ENCODE measurements at regions not wholly inside any gene's neighbourhood (a gene's known extent, or its start where the extent isn't known, plus 50 kb on each side); places are given as distances from the start of the nearest gene placed in this dataset.
"Not testable (repeated sequence)": the region's sequence is repeated elsewhere in the genome, so short reads cannot be mapped to it uniquely, and the experiment has no call there.

DNA sequence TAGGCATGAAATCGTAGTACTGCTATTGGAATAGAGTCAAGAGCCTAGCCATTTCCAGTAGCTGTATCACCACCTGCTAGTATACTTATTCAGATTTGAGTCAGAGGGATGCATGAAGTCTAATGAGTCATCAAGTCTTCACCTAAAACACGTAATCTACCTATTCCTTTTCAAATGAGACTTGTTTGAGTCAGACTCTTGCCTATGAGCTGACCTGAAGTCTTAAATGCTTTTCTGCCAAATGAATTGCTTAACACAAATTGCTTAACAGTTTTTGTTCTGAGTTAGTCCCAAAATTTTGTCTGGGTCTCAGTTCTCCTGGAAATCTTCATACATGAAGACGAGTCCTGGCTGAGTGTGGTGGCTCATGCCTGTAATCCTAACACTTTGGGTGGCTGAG lies 165.2 kb downstream of the GNAT3 start:
- DNase-seq, result no peak

DNA sequence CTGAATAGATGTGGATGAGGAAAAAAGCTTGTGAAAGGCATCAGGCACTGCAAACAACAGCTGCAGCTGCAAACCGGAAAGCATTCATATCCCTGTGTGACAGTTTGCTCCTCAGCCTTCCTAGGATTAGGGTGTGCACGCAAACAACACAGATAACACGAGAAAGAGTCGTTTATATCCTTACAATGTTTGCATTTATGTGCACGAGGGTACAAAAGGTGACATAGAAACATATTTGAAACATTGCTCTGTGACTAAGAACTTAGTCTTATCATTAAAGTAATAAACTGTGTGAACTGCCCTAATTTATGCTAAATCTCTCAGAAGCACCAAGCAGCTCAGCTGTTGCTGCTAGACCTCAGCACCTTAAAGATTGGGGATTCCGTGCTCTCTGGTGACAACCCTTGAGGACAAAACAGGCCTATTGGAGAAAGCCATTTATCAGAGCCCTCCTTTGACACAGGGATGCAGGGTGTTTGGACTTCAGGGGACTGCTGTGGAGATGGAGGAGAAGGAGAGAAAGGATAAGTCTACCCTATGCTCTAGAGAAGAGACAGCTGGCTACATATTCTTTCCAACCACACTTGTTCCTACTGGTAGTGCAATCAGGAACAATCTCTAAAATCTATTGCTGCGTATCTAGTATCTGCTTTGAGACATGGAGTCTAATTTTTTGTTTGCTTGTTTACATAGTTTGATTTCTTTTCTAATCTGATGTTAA lies 176.2 kb downstream of the GNAT3 start:
- no peak for DNase-seq

DNA sequence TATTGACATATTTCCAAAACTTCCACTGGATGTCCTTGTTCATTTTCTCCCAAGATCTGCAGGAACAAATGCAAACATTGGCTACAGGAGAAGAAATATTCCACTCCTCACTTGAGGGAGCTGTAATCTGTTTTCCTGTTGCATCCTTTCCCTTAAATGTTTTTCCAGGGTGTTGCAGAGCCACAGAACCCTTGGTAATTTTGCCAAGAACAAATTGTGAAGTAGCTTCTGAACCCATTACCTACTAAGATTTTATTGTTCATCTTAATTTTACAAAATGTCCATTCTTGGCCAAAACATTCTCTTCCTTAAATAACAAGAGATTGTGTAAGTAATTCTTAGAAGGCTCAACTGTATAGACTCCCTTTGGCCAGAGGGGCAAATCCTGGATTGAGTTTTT lies 177.0 kb downstream of the GNAT3 start:
- no peak for DNase-seq

DNA sequence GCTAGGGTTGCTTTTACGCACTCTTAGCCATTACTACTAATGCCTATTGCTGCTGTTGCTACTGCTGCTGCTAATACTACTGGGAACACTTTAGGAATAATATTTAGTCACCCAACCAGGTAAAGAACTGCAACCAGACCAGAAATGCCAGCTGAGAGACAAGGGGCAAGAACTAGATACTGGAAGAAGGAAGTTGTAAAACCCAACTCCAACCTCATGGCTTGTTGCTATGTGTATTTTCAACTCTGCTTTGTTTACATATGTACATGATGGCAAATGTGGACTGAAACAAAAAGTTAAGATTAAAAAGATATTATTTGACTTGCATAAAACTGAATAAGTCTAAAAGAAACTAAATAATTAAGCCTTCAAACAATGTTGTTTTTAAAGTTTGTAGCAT lies 177.7 kb downstream of the GNAT3 start:
- no peak for DNase-seq

DNA sequence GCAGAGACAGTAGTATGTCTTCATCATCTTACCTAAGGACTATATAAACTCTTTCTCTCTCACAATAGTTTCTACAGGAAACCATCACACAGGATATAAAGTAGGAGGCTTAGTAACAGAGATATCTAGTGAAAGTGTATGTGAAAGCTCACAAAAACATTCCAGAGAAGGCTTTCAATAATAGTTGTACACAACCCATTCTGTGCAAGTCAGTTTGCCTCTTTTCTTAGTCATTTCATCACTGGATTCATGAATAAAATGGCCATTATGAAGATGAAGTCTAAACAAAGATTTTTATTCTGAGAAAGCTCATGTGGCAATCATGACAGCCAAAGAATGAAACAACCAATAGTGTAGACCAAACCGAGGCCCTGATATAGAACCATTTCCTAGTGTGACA lies 178.8 kb downstream of the GNAT3 start:
- DNase-seq, result no peak

DNA sequence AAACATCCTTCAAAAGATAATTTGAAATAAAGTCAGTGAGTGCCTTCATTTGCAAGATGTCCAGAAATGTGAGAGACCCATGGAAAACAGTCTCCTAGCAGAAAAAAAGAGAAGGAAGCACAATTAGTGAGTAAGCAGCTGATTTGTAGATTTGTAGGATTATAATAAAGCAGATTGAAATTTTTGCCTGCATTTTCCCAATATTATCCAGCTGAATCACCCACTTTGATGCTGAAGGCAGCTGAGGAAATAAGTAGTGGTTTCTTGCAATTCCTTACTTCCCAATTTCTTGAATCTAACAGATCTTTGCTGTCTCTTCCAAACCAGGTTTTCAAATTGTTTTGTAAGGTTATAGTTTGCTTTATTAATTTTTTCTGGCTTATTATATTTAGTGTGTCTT lies 181.4 kb downstream of the GNAT3 start:
- no peak for DNase-seq

DNA sequence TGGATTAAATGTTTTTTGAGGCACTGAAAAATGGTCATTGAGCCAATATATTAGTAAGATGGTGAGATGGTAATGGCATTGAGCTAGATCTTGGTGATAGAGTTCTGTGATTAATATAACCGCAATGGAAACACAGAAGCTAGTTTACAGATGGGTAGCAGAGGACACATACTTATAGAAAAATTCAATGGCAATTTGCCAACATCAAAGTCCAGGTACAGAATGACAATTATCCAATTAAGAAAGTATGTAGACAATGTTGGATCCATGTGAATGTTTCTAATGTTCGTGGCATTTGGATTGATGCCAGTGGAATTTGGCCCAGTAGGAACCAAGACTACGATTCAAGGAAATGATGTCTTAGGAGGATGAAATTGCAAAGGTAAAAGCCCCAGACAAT lies 187.8 kb downstream of the GNAT3 start:
- DNase-seq, result peak in 1 of 2 experiments; percentile 18

DNA sequence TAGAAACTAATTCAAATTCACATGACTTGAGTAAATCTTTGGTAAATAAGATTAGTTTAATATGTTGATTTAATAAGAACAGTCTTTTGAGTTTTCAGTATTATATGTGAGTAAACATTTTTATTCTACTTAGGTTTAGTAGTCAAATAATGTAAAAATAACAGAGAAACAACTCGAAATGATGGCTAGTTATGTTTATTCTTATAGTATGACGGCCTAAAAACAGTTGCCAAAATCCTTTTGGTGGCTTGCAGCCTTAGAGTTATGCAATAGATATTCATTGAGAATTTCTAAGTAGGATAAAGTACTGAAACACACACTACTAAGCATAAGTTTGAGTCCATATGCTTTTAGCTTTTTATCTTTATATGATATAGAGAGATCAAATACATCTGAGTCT lies 184.8 kb downstream of the GNAI1 start:
- no peak for DNase-seq

DNA sequence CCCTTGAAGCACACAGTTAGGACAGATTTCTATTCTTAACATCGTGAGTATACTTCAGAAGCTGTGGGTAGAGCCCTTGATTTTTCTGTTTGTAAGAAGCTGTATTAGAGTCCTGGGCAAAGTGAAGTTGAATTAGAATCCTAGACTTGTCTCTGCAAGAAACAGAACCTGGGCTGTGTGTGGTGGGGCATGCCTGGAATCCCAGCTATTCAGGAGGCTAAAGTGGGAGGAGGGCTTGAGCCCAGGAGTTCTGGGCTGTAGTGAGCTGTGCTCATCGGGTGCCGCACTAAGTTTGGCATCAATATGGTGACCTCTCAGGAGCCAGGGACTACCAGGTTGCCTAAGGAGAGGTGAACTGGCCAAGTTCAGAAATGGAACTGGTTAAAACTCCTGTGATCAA lies 183.4 kb downstream of the GNAI1 start:
- DNase-seq, result no peak

DNA sequence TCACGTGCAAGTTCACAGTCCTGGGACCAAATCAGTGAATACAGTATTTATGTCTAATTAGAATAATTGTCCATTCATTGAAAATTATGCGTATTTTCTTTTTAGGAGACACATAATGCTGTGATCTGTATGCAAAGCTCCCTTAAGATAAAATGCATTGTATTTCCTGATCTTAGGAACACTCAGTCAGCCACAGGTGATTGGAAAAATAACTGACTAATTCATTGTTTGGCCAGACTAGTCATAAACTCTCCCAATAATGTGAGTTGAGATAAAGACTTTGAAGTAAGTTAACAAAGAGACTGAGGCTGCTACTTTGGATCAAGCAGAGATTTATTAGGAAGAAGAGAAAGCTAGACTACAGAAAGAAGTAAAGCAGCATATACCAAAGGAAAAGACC lies 182.2 kb downstream of the GNAI1 start:
- no peak for DNase-seq

DNA sequence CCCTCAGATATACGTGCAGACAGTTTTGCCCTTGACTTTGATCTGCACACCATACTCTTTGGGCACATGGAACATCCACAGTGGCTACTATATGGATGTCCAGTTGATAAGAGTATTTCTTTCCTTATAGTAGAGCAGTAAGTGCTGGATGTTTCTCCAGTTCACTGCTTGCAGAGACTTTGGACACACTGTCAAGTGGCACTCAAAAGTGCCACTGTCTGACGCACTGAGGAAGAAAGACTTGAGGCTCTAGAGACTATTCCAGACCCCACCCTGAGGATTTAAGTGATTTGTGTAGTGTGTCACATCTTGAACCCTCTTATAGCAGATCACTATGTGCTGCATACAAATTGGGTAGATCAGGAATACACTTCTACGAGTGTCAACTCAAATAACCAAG lies 179.1 kb downstream of the GNAI1 start:
- no peak for DNase-seq

DNA sequence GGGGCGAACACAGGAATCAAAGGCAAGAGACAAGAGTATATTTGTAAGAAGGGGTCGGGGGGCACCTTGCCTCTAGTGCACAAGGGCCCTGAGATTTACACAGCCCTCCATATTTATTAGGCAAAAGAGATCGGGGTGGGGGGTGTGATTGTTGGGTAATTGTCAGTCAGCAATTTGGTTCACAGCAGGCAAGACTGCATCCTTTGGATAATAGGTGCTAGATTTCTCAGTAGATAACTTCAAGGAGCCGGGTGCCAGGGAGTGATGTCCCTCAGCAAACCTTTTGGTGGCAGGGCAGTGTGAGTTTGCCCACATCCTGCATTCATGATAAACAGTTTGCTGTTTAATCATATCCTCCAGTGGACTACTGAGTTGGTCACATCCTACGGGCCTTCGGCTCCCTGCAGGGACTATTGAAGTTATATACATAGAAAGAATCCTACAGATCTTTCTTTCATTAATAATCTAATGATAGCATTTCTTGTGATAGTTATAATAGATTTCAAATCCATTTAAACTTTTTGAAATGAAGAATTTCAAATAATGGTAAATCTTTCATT lies 178.5 kb downstream of the GNAI1 start:
- no peak for DNase-seq

DNA sequence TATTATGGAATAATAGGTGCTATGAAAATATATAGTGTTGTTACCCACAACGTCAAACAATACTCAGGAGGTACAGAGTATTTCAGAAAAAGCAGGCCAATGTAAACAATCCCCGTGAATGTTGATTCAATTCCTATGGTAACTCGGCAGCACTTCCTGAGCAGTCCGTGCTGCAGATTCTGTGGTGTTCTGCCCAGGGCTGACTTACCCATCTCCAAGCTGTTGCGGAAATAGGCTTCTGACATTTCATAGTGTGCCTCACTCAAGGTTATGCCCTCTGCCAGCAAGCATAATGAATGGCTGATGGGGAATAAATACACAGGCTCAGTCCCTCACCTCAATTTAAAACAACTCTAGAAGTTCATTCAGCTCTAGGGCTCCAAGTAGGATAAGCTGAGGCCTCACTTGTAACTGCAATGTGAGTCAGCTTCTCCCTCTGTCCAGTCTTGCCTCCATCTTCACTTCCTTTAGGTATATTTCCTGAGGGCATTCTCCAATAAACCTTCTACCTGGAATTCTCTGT lies 177.6 kb downstream of the GNAI1 start:
- DNase-seq, result no peak

DNA sequence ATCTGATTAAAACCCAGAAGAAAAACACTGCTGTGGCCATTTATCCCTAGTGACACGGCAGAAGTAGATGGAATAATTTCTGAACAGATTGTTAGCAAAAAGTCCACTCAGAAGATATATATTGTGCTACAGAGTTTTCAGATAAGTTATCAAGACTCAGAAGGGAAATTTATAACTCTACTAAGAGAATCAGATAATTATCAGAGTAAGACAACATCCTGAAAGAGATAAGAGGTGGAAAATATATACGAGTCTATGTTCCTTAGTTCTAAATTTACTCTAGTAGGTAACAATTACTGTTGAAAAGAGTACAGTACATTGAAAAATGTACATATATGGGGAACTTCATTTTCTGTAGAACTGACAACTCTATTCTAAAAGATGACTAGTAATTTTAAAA lies 176.7 kb downstream of the GNAI1 start:
- DNase-seq, result no peak

DNA sequence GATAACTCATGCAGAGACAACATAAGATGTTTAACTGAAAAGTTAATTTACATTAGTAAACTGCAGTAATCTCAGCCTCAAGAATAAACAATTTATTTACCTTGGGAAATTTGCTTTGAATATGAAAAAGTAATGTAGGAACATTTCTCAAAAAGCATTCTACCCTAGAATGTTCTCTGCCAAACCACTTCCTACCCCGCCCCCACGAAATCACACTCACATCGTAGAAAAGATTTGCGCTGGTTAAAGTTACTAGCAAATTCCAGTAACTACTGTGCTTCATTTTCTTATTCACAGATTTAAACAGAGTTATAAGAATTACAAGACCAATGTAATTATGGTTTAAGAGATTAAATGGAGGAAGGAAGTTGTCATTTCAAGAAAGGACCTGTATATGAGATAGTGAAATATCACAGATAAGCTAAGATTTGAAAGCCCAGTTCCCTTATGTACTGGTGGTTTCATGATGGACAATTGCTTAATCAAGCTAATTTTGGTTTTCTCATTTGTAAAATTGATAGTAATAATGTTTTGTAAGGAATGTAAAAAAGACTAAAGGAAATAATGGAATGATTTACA lies 175.4 kb downstream of the GNAI1 start:
- DNase-seq, result no peak

DNA sequence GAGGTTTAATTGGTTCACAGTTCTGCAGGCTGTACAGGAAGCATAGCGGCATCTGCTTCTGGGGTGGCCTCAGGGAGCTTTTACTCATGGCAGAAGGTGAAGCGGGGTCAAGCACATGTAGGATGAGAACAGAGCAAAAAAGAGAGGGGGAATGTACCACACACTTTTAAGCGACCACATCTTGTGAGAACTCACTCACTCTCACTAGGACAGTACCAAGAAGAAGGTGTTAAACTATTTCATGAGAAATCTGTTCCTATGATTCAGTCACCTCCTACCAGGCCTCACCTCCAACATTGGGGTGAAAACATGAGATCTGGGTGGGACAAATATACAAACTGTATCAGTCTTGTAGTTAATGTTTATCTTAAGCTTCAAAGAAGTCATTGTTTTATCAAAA lies 174.7 kb downstream of the GNAI1 start:
- DNase-seq, result no peak

DNA sequence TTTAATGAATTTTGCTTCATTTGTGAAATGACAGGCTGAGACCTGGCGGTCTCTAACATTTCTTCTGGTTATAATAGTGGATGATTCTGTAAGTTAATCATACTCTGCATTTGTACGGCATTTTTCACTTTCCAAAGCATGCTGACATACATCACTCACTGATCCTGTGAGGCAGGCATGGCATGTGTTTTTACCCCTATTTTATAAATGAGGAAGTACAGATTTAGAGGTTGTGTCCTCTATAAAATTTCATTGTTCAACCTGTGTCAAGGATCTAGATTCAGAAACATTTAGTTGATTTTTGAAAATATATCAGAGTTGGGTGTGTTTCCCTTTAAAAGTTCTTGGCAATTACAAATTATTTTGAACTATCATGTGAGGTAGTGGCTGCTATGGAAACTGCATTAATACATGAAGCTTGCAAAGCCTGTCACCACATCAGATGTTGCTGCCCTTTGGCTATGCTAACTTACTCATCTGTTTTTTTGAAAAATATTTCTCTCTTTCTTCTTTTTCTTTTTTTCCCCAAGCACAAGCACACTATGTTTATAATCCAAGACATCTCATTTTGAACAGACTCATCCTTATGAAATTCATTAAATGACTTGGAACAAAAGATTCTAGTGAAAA lies 172.7 kb downstream of the GNAI1 start:
- peak in 1 of 2 experiments; percentile 3 for DNase-seq

DNA sequence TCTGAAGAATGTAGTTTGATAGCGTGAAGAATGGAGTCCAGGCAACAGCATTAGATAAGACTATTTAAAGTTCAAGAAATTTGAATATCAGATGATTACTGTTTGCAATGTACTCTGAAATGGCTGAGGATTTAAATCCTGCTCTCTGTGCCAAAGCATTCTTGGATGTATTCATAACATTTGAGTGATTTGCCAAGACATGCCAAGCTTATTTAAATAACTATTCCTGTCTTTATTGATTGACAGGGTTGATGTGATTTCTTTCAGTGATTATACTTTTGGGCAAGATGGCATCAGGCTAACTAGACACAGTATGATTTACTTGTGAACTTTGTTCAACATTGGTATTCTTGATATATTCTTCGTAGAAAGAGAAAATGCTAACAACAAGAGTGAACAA lies 168.7 kb downstream of the GNAI1 start:
- DNase-seq, result no peak

DNA sequence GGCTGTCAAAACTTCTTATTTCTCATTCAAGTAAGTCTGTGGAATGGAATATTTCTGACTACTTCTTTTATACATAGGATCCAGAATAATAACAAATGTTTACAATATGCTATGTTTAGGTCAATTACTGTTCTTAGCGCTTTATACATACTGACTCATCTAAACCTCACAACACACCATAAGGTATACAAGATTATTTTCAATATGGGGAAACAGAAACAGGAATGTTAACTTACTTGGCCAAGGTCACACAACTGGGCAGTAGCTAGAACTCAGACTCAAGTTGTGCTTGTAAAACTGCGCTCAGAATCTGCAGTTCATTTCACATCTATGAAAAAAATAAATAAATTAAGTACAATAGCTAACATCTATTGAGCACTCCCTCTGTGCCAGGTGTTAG lies 168.0 kb downstream of the GNAI1 start:
- DNase-seq, result no peak

DNA sequence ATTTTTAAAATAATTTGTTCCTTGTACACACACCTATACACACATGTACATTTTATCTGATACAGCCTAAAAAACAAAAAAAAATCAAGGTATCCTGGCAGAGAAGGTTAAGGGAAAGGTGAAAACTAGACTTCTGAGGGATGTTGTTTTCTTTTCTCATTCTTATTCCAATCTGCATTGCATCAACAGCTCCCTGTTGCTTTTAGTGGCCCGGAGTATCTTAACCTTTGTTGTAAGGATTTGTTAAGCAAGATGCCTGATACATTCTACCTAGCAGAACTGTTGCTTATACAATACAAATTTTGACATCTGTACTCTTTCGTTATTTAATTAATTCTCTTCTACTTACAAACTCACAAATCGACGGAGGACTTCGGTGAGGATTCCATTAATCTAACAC lies 167.4 kb downstream of the GNAI1 start:
- DNase-seq, result no peak

DNA sequence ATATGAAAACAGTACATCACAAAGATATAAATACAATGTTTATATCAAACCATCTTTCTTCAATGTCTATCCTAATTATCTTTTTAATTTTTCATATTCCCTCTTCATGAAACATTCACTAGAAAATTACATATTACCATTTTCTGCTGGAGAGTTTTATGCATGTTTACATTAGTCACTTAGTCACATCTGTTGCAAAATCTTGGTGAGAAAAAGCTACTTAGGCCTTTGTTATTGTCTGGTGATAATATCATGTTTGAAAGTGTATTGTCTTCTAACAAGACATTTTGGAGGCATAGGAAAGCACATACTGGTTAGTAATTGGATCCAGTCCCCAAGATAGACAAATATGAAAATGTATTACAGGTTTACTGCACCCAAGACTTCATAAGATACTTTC lies 163.6 kb downstream of the GNAI1 start:
- DNase-seq, result no peak

DNA sequence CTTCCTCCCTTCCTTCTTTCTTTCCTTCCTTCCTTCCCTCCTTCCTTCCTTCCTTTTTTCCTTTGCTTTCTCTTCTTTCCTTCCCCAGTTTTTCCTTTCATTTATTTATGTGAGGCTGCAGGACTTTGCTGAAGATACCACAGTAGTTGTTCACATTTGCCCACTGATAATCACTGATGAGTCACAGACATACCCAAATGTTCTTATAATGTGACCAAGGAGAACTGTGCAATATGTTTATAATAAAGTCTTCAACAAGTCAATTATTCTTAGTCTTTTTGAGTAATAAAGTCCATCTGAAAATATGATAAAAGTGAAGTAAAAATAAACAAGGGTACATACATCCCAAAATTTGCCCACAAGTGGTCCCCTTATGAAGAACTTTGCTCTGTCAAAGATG lies 159.7 kb downstream of the GNAI1 start:
- DNase-seq, result no peak

DNA sequence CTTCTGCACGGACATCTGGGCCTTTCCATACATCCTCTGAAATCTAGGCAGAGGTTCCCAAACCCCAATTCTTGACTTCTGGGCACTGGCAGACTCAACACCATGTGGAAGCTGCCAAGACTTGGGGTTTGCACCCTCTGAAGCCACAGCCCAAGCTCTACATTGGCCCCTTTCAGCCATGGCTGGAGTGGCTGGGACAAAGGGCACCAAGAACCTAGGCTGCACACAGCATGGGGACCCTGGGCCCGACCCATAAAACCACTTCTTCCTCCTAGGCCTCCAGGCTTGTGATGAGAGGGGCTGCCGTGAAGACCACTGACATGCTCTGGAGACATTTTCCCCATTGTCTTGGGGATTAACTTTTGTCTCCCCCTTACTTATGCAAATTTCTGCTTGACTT lies 158.0 kb downstream of the GNAI1 start:
- DNase-seq, result not testable (repeated sequence)

Measured in SW 1271 (cell line).